ENCODE measurements at regions not wholly inside any gene's neighbourhood (a gene's known extent, or its start where the extent isn't known, plus 50 kb on each side); places are given as distances from the start of the nearest gene placed in this dataset.
A peak's percentile ranks its signal among the peaks of the same experiment; 100 is the strongest.

- peak in 1 of 2 donors; percentile 25 for DNase-seq (ENCODE audit: low read depth in 2 of 2)
Measured at GRCh38 chr10:129035052-129035827, 431.8 kb upstream of the MGMT start.

- no peak for DNase-seq (ENCODE audit: low read depth in 2 of 2)
Measured at GRCh38 chr10:129038522-129038921, 428.5 kb upstream of the MGMT start.

- no peak for DNase-seq (ENCODE audit: low read depth in 2 of 2)
Measured at GRCh38 chr10:129039406-129040370, 427.4 kb upstream of the MGMT start.

- DNase-seq (ENCODE audit: low read depth in 2 of 2) = no peak
Measured at GRCh38 chr10:129040377-129040776, 426.7 kb upstream of the MGMT start.

DNA sequence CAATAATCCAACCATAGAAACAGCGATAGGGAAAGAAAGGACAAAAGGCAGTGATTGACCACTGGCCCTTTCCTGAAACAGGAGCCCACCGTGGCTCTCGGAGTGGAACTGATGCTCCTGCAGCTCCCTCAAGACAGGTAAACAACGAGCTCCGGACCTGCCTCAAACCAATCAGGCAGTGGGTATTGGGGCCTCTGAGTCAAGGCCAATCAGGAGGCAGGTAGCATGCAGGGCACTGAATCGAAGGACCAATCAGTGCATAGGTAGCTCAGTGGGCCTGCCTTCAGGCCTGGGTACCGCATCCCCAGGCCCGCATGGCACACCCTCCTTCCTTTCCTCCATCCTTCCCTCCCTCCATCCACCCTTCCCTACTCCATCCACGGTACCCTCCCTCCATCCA, 425.1 kb upstream of the MGMT start:
- DNase-seq (ENCODE audit: low read depth in 2 of 2) = no peak

GRCh38 chr10:129042776-129043595, 424.1 kb upstream of the MGMT start:
- no peak for DNase-seq (ENCODE audit: low read depth in 2 of 2)

- no peak for DNase-seq (ENCODE audit: low read depth in 2 of 2)
Measured at GRCh38 chr10:129043691-129044090, 423.4 kb upstream of the MGMT start.

DNA sequence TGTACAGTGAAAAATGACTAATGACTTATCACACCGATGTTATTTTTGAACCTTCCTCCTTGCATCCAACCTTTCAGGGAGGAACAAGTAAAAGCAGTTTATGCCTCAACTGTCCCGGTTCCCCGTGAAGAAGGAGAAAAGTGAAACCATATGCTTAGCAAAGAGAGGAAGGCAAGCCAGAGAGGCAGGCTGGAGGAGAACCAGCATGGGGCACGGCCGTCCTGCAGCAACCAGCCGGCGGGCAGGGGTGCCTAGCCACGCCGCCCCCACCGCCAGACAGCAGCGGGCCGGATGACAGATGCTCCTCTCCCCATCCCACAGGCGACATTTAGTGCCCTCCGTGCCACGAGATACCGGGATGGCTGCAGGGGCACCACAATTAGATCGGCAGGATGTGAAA, 421.4 kb upstream of the MGMT start:
- no peak for DNase-seq (ENCODE audit: low read depth in 2 of 2)

DNA sequence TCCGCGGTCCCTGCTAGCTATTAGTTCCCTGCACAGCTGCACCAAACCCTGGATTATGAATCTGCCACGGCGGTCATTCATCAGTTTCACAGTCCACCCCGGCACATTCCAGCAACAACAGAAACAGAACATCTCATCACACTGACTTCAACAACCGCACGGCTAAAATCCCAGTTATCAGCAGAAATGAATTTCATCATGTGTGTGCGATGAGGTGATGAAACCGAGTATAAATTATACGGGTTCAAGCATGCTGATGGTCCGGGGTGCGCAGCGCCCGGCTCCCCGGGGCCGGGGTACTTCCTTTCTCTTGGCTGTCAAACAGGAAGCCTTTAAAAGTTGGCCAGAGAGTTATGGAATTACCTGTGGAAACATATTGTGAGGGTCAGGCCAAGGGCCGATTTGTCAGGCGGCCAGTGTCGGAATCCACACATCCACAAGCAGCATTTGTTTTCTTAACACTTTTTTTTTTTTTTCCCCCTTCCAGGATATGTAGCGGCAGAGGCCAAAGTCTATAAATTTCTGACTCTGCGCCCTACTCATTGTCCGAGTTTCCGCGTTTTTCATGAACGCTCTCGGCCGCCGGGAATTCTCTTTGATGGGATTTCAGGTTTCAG, 420.9 kb upstream of the MGMT start:
- no peak for DNase-seq (ENCODE audit: low read depth in 2 of 2)

DNA sequence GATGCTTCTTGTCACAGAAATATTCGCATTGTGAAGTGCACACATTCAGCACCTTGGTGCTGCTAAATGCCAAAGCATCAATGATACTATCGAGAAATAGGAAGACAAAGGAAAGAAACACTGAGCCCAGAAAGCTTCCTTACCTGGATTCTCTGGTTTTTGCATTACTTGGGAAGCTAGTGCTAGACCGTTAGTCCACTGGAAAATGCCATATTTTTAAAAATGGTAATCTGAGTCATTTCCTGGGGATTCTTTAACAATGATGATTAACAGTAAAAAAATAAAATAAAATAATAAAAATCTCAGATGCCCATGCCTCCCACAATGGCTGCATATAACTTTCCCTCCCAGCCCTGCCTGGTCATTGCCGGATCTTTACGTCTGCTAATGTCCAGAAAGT, 420.1 kb upstream of the MGMT start:
- no peak for DNase-seq (ENCODE audit: low read depth in 2 of 2)

- DNase-seq (ENCODE audit: low read depth in 2 of 2) = no peak
Measured at GRCh38 chr10:129047600-129047999, 419.4 kb upstream of the MGMT start.

GRCh38 chr10:129048513-129048912, 418.5 kb upstream of the MGMT start:
- no peak for DNase-seq (ENCODE audit: low read depth in 2 of 2)

- no peak for DNase-seq (ENCODE audit: low read depth in 2 of 2)
Measured at GRCh38 chr10:129049501-129049900, 417.5 kb upstream of the MGMT start.

- no peak for DNase-seq (ENCODE audit: low read depth in 2 of 2)
Measured at GRCh38 chr10:129055225-129055624, 411.8 kb upstream of the MGMT start.

- DNase-seq (ENCODE audit: low read depth in 2 of 2) = no peak
Measured at GRCh38 chr10:129055986-129056385, 411.1 kb upstream of the MGMT start.

- DNase-seq (ENCODE audit: low read depth in 2 of 2) = no peak
Measured at GRCh38 chr10:129056734-129057689, 410.0 kb upstream of the MGMT start.

GRCh38 chr10:129057856-129058663, 409.0 kb upstream of the MGMT start:
- no peak for DNase-seq (ENCODE audit: low read depth in 2 of 2)

- DNase-seq (ENCODE audit: low read depth in 2 of 2) = no peak
Measured at GRCh38 chr10:129058664-129059155, 408.3 kb upstream of the MGMT start.

DNA sequence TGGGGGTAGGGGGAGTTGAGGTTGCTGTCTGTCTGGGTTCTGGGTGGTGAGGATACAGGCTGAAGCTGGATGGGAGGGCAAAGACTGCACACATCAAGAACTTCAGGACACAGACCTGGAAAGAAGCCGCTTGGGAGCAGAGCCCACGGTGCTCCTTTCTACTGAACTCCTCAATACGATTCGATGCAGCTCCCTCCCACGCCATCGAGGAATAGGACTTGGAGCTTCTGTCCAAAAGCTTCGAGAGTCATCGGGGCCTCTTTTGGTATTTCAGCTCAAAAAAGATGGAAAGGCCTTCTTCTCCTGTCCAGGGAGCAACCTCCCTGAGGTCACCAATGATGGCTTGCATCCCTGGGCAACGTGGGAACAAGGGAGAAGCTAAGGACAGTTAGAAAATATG, 407.1 kb upstream of the MGMT start:
- no peak for DNase-seq (ENCODE audit: low read depth in 2 of 2)

Data from stimulated activated CD4-positive, alpha-beta T cell treated with anti-CD3 and anti-CD28 coated beads, Interleukin-1b, Interleukin-23, amount 100 ng/mL, for 4 hours (primary cell).